Daoy (cell line): ENCODE measurements at regions not wholly inside any gene's neighbourhood (a gene's known extent, or its start where the extent isn't known, plus 50 kb on each side); places are given as distances from the start of the nearest gene placed in this dataset.

Experiments
- DNase-seq: peaks from one replicate; pipeline ENCODE4 v3.0.0-alpha.2; 2015; ENCODE audit warnings: low read depth

GRCh38 chr1:228989992-228990827, 254.9 kb downstream of the RHOU start:
- DNase-seq = no peak

DNA sequence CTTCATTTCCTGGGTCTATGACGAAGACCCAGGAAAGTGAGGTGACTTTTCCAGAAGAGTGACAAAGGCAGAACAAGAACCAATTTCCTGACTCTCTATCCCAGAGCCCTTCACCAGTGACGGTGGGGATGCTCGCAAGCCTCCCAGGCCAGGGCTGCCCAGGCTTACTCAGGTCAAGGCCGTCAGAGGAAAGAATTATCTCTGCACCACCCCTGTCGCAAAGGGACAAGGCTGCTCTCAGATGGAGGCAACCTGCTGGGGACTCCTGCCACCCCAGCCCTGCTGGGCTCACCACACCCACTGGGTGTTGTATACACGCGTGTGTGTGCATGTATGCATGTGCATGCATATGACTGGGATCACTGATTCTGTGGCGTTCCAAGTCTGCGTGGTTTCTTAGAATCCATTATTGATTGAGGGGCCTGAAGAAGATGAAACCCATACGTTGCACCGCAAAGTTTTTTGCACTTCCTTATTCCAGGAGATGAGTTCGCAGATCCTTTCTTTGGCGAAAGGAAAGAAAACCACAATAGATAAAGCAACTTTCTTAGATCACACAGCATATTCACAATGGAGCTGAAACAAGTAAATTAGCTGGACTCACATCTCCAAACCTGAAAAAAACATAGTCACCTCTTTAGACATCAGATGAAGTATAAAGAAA, 255.8 kb downstream of the RHOU start:
- no peak for DNase-seq

- DNase-seq = no peak
Measured at GRCh38 chr1:228992044-228992443, 256.8 kb downstream of the RHOU start.

DNA sequence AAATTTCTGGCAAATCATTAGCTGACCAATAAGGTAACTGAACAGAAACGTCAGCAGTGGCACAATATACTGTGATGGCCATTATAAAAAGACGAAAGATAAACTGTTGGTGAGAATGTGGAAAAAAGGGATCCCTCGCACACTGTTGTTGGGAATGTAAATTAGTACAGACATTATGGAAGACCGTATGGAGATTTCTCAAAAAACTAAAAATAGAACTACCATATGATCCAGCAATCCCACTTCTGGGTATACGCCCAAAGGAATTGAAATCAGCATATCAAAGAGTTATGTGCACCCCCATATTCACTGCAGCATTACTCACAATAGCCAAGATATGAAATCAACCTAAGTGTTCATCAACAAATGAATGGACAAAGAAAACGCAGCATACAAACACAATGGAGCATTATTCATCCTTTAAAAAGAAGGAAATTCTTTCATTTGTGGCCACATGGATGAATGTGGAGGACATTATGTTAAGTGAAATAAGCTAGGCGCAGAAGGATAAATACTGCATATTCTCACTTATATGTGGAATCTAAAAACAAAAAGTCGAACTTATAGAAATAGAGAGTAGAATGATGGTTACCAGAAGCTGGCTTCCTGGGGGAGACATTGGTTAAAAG, 257.7 kb downstream of the RHOU start:
- no peak for DNase-seq

DNA sequence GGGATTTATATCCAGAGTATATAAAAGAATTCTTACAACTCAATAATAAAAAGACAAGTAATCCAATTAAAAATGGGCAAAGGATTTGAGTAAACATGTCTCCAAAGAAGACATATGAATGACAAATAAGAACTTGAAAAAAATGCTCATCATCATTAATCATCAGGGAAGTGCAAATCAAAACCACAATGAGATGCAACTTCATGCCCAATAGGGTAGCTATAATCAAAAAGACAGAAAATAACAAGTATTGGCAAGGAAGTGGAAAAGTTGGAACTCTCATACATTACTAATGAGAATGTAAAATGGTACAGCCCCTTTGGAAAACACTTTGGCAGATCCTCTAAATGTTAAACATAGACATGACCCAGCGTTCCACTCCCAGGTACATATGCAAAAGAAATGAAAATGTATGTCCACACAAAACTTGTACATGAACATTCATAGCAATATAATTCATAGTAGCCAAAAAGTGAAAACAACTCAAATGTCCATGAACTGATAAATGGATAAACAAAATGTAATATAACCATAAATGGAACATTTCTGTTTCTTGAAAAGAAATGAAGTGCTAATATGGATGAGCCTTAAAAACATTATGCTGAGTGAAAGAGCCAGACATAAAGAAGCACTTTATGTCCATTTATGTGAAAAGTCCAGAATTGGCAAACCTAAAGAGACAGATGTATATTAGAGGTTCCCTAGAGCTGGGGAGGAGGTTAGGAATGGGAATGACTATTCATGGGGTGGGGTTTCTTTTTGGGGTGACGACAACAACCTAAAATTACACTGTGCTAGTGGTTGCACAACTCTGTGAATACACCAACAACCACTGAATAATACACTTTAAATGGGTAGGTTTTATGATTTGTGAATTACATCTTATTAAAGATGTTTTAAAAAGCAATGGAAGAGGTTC, 259.7 kb downstream of the RHOU start:
- no peak for DNase-seq

- no peak for DNase-seq
Measured at GRCh38 chr1:228996281-228996680, 261.0 kb downstream of the RHOU start.

GRCh38 chr1:228997721-228998144, 262.5 kb downstream of the RHOU start:
- DNase-seq = no peak

GRCh38 chr1:228998179-228998578, 262.9 kb downstream of the RHOU start:
- DNase-seq = no peak

DNA sequence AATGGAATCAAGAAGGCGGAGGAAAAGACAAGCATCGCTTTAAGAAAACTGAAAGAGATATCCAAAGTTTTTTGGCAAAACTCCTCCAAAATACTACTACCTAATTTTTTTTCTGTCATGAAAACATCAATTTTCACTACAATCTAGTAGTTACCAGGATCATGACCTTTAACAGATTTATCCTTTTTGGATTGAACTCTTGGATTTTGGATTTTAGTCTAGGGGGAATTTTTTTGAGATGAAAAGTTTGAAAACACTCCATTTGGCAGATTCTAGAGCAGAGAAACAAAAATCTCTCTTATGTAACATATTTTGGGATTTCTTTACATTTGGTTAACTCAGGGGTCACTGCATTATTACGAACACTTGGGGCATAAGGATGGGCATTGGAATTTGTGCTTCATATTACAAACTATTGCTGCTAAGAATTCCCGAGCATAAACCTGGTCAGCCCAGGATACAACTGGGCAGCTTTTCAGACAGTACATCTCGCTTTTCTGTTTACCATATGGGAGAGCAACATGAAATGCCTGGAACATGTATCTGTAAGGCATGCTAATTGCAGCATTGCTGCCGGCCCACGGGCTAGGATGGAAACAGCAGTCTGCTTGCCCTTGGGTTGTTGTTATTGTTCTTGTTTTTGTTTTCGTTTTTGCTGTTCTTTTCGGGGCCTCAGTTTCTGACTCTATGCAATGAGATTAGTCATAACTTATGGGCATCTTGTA, 264.3 kb downstream of the RHOU start:
- DNase-seq = no peak

DNA sequence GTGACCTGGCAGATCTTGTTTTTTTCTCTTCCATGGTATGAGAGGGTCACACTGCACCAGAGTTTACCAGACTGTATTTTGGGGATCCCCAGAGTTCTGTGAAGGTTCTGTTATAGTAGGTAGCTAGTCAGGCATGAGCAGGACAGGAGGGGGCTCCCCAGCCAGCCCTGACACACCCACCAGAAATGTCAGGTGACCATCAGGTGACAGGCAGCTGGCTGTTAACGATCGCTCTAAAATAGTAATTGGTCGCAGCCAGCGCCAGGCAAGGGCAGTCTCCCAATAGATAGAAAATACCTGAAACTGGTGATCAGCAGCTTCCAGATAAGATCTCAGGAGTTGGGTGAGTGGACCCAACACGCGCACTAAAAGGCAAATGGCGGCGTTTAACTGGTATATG, 264.9 kb downstream of the RHOU start:
- no peak for DNase-seq

DNA sequence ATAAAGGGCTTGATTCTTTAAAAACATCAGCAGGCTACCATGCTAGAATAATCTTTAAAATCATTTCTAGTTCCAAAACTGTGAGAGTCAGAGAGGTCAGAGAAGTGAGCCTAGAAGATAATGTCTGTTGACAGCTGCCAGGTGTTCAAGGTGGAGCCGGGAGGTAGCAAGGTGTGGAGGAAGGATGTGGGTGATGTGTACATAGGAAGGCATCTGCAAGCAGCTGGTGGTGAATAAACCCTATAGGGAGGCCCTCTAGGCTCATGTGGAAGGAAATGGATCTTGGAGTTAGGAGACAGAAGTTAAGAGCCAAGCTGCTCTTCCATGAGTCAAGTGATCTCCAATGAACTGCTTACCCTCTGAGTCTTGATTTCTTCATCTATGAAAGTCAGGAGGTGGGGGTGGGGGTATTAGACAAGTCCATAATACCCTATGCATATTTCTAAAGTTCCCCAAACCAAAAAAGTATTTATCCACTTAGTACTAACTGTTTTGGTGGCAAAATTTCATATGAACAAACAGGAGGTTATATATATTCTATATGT, 266.3 kb downstream of the RHOU start:
- DNase-seq = no peak

- DNase-seq = no peak
Measured at GRCh38 chr1:229002037-229002436, 266.8 kb downstream of the RHOU start.

GRCh38 chr1:229002451-229002960, 267.2 kb downstream of the RHOU start:
- DNase-seq = no peak

DNA sequence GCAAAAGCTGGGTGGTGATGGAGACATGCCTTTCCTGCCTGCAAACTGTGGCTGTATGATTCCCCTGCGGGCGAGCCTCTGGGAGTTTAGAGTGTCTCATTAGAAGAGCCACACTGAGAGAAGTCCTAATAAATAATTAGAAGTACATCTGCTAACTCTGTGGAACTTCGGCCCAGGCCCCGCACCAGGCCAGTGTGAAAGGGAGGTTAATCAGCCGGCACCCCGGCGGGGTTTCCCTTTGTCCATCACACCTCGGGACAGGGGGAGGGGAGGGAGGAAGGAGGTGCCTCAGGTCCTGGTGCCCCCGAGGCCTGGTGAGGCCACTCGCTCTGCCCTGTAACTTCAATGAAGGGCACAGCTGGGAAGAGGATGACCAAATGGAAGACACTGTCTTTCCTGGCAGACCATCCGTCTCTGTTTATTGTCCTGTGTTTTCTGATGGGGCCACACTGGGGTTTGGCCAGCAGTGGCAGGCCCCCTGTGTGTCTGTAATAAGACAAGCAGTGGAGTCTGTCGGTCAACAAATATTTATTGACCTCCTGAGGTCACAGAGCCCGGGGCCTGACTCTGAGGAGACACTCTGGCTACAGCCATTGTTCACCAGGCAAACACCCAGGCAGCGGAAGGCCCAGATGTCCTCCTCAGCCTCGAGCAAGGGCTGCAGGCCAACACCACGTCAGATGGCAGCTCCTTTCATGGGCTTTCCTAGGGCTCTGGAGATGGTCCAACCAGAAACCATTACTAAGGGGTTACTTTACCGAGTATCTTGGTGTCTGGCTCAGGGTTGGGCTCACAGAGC, 267.5 kb upstream of the RAB4A start:
- DNase-seq = no peak

- no peak for DNase-seq
Measured at GRCh38 chr1:229004066-229004833, 266.7 kb upstream of the RAB4A start.

- DNase-seq = no peak
Measured at GRCh38 chr1:229005097-229005496, 265.8 kb upstream of the RAB4A start.

DNA sequence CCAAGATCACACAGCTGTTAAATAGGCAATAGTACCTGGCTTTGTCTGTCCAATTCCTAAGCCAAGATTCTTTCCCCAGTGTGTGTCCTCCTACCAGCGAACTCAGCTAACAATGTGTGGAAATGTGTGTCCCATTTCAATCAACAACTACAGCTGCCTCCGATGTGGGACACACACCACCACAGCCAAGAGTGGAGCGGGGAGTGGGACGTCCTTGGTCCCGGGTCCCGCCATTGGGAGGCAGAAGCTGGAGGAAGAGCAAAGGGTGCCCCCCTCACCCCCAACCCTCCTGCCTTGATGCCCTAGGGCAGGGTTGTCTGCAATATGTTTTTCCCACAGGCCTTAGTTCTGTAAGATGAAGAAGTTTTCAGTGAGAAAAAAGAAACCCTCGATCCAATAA, 265.4 kb upstream of the RAB4A start:
- no peak for DNase-seq

DNA sequence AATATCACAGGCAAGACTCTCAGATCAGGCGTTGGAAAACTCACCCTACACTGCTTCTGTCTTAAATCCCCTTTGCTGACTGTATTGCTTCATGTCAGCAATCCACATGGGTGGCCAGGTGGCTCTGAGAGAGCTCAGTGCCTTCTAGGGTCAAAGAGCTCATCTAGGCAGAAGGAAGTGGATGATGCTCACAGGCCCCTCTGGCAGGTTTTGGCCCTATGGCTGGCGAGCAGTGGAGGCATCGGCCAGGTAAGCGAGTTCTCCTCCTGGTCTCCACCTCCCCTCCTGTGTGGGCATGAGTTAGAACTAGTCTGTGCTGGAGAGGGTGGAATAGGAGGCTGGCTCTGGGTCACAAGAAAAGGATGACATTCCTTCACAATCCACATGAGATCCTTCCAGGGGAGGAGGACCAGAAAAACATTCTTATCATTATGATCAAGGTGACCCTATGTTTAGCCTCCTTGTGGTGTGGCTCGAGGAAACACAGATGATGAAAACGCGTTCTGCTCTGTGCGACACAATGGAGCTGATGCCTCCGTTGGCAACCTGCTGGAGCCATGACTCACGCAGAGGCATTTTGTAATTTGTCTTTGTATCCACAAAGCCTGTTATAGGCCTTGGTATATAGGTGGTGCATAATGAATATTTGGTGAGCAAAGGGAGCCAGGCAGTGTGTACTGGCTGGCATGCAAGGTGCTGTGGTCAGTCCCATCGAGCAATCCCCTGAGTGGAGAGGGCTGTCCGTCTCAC, 264.6 kb upstream of the RAB4A start:
- peak; percentile 67 for DNase-seq
